T-cell (primary cell): ENCODE measurements at regions not wholly inside any gene's neighbourhood (a gene's known extent, or its start where the extent isn't known, plus 50 kb on each side); places are given as distances from the start of the nearest gene placed in this dataset.
A peak's percentile ranks its signal among the peaks of the same experiment; 100 is the strongest.

Experiments used
- ATAC-seq, 4 experiments: fragments of 200-7000 bp in 3 of 4; fragments of 150-1000 bp in 1 of 4; cut with Tn5 transposase; replicated peaks in 1 of 4; 1 replicate in 3 of 4; 2 replicates in 1 of 4; pipeline ENCODE4 v1.10.0; 2021; ENCODE audit warnings: moderate library complexity in 3 of 4, mild to moderate bottlenecking in 2 of 4, moderate number of reproducible peaks in 1 of 4
- CTCF ChIA-PET, 2 donors: fragments of 300-600 bp; sonication (Branson Sonifier 250); formaldehyde crosslinking; loops; one replicate each; lab custom pipeline; 2022; ENCODE audit warnings: antibody characterized with exemption in 2 of 2; lab: Charles Lee
- POLR2A ChIA-PET, 2 donors: fragments of 300-600 bp; sonication (Branson Sonifier 250); formaldehyde crosslinking; loops; one replicate each; lab custom pipeline; 2022; ENCODE audit warnings: antibody characterized with exemption in 2 of 2; lab: Charles Lee
- DNase-seq, 35 experiments: peaks; one replicate each; pipeline versions ENCODE4 v3.0.0 to v3.0.0-alpha.2; 2013 to 2023
- H3K27ac ChIP-seq: one replicate; pipeline ENCODE4 v1.5.1; 2013; ENCODE audit warnings: low read length
- H3K27me3 ChIP-seq, 2 experiments: replicated peaks in 1 of 2; 1 replicate in 1 of 2; 2 replicates in 1 of 2; pipeline versions ENCODE4 v1.6.1 to v1.7.0; 2013; ENCODE audit warnings: low read length in 1 of 2, mixed read lengths in 1 of 2; ENCODE audit not compliant: control insufficient read depth in 2 of 2, insufficient read depth in 2 of 2; ENCODE audit errors: extremely low read depth in 1 of 2
- H3K36me3 ChIP-seq, 2 donors: 1 replicate in 1 of 2; 2 replicates in 1 of 2; pipeline versions ENCODE4 v1.6.1 to v1.7.0; 2013; ENCODE audit warnings: low read length in 1 of 2; ENCODE audit not compliant: control insufficient read depth in 2 of 2, insufficient read depth in 1 of 2; ENCODE audit errors: extremely low read depth in 1 of 2
- H3K4me1 ChIP-seq, 2 experiments: 1 replicate in 1 of 2; 2 replicates in 1 of 2; pipeline versions ENCODE4 v1.6.1 to v1.7.0; 2013; ENCODE audit warnings: low read length in 2 of 2, mixed read lengths in 1 of 2; ENCODE audit not compliant: insufficient read depth in 2 of 2, control insufficient read depth in 1 of 2; ENCODE audit errors: extremely low read depth in 1 of 2
- H3K4me3 ChIP-seq, 2 donors: 1 replicate in 1 of 2; 2 replicates in 1 of 2; pipeline versions ENCODE4 v1.5.1 to v1.7.0; 2013; ENCODE audit warnings: mild to moderate bottlenecking in 2 of 2, low read length in 1 of 2, moderate library complexity in 1 of 2; ENCODE audit not compliant: control insufficient read depth in 1 of 2; ENCODE audit errors: extremely low read depth in 1 of 2
- H3K9me3 ChIP-seq: 2 replicates; pipeline ENCODE4 v1.7.0; 2013
- H3K27ac Mint-ChIP-seq, 2 donors: one replicate each; pipeline ENCODE4 v1.8.0; 2020 to 2021; ENCODE audit warnings: mild to moderate bottlenecking in 2 of 2, mixed read lengths in 2 of 2
- H3K27me3 Mint-ChIP-seq, 2 donors: one replicate each; pipeline ENCODE4 v1.8.0; 2021 to 2022; ENCODE audit warnings: mixed read lengths in 2 of 2
- H3K36me3 Mint-ChIP-seq: one replicate; pipeline ENCODE4 v1.8.0; 2021; ENCODE audit warnings: mixed read lengths
- H3K4me1 Mint-ChIP-seq, 3 donors: one replicate each; pipeline ENCODE4 v1.8.0; 2020 to 2022; ENCODE audit warnings: mixed read lengths in 3 of 3, mild to moderate bottlenecking in 1 of 3
- H3K4me3 Mint-ChIP-seq, 3 donors: one replicate each; pipeline ENCODE4 v1.8.0; 2020 to 2022; ENCODE audit warnings: mild to moderate bottlenecking in 3 of 3, mixed read lengths in 3 of 3, moderate library complexity in 3 of 3
- H3K9me3 Mint-ChIP-seq, 3 donors: one replicate each; pipeline ENCODE4 v1.8.0; 2020 to 2022; ENCODE audit warnings: mixed read lengths in 3 of 3
- WGBS: methylation state at CpG from one replicate; pipeline ENCODE4 v1.1.5; 2013; ENCODE audit warnings: missing lambda C conversion rate; ENCODE audit not compliant: insufficient coverage; 5-methylcytosine and 5-hydroxymethylcytosine counted together

DNA sequence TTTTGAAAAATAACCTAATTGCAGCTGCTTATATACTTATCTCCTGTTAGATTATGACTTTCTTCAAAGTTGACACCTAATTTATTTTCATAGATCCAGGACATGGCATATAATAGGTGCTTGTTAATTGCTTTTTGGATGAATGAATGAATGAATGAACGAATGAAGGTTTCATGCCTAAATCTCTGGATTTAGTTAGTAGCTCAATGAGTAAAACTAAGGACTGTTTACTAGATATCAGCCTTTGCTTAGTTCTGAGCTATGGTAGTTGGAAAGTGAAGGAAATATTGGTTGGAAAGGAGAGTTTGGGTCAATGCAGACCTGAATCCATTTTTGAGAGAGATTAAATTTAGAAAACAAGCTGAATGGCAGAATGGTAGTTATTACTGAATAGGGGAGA, 160.4 kb upstream of the SGO1 start:
- Histone ChIP-seq H3K36me3 (no peaks in the 10 kb centered on the region), H3K27ac (no peak overlapping the region), H3K4me1 (no peaks in the 10 kb centered on the region), H3K9me3 (no peaks in the 10 kb centered on the region), H3K27me3 (no peaks in the 10 kb centered on the region), H3K4me3 (no peak overlapping the region)
- DNase-seq, result no peak
- Mint-ChIP-seq H3K27ac (no peak overlapping the region), H3K36me3 (peaks cover 3% of the 10 kb centered on the region), H3K9me3 (no peaks in the 10 kb centered on the region), H3K4me1 (no peaks in the 10 kb centered on the region), H3K4me3 (no peak overlapping the region), H3K27me3 (no peaks in the 10 kb centered on the region)
- no peak for ATAC-seq
- ChIA-PET CTCF (interaction anchor here in 1 of 2 donors (0.5 kb wide), 1 partner anchor 267 kb away, joined by 3 read pairs; no protein-coding TSS in a partner anchor), POLR2A (no interaction called here)
- 75% methylated on average over 1 of the region's 1 CpG for WGBS

DNA sequence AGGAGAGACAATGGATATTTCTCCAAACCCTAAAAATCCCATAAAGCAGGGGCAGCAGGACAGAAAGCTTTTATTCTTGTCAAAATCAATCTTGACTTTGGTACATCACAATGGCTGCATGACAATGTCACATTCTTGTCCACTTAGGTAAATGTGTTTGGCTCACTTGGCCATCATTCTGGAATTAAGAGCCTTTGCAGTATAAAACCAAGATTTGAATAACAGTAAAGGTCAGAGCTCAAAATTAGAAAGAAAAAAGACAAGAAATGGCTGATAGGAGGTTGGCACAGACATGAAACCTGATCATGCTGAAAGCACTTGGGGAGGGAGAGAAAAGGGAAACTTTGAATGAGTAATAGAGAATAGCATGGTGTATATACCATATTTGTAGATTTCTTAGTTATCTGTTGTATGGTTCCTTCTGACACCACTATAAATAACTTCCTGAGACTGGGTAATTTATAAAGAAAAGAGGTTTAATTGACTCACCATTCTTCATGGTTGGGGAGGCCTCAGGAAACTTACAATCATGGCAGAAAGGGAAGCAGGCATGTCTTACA, 158.5 kb upstream of the SGO1 start:
- Mint-ChIP-seq H3K27ac (no peak overlapping the region), H3K9me3 (no peaks in the 10 kb centered on the region), H3K36me3 (no peaks in the 10 kb centered on the region), H3K4me3 (no peak overlapping the region), H3K27me3 (no peaks in the 10 kb centered on the region), H3K4me1 (no peaks in the 10 kb centered on the region)
- DNase-seq, result no peak
- ATAC-seq, result no peak
- H3K36me3 ChIP-seq, result no peaks in the 10 kb centered on the region
- no peak overlapping the region for H3K27ac ChIP-seq
- no peaks in the 10 kb centered on the region for H3K27me3 ChIP-seq
- H3K4me1 ChIP-seq, result no peaks in the 10 kb centered on the region
- CTCF ChIA-PET, result interaction anchor here in 1 of 2 donors (0.7 kb wide), 1 partner anchor 94 kb away, joined by 3 read pairs; no protein-coding TSS in a partner anchor
- H3K4me3 ChIP-seq, result no peak overlapping the region
- H3K9me3 ChIP-seq, result no peaks in the 10 kb centered on the region
- POLR2A ChIA-PET, result no interaction called here

DNA sequence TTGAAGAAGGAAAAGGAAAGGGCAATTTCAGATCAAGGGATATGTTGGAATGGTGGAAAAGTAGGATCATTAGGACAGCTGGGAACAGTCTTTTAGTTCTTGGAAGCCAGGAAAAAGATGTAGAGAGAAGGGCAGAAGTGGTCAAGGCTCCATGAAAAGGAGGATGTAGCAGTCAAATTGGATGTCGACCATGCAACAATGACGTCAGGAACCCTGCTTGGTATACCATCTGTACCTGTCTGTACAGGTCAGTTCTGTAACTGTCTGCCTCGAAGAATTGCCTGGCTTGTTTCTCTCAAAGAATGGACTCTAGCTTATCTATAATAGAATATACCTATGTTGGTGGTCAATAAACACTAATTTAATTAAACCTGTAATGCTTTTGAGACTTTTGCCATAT, 157.8 kb upstream of the SGO1 start:
- ChIA-PET CTCF (no interaction called here), POLR2A (interaction anchor here in 1 of 2 donors (0.6 kb wide), 1 partner anchor 42 kb away, joined by 4 read pairs; no protein-coding TSS in a partner anchor)
- Histone ChIP-seq H3K4me3 (no peak overlapping the region), H3K36me3 (no peaks in the 10 kb centered on the region), H3K27me3 (no peaks in the 10 kb centered on the region), H3K27ac (no peak overlapping the region), H3K9me3 (no peaks in the 10 kb centered on the region), H3K4me1 (no peaks in the 10 kb centered on the region)
- H3K27ac Mint-ChIP-seq, result no peak overlapping the region
- ATAC-seq (no peak), DNase-seq (no peak)
- 100% methylated on average over 2 of the region's 3 CpGs for WGBS
- H3K4me3 Mint-ChIP-seq, result no peak overlapping the region
- no peaks in the 10 kb centered on the region for H3K9me3 Mint-ChIP-seq
- H3K36me3 Mint-ChIP-seq, result no peaks in the 10 kb centered on the region
- H3K4me1 Mint-ChIP-seq, result no peaks in the 10 kb centered on the region
- no peaks in the 10 kb centered on the region for H3K27me3 Mint-ChIP-seq

DNA sequence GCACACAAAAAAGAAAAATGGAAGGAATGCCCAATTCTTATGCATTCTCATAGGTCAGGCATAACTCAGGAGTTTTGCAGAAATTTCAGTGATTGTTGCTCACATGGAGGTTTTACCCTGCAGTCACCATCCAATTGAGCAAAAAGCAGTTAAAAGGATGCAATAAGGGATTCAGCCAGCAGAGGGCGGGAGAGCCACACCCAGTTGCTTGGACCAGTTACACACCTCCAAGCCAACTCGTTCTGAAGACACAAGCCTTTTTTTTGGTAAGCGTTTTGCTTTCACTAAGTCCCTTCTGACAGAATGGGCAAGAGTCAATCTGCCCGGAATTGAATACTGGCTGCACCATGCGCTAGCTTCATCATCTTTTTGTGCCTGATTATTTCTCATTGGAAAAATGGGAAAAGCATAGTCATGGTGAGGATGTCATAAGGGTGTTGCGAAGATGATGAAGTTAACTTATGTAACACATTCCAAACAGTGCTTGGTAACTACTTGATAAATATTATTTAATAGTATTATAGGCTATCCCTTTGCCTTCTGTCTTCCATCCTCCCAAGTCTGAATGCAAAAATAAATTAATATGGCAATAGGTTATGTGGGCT, 154.4 kb upstream of the SGO1 start:
- DNase-seq (peak in 31 of 35 experiments; percentile 4 to 68 (median 29)), ATAC-seq (peak; percentile 51 to 64 (median 54))
- Histone ChIP-seq H3K4me3 (no peak overlapping the region), H3K36me3 (no peaks in the 10 kb centered on the region), H3K4me1 (no peaks in the 10 kb centered on the region), H3K27ac (no peak overlapping the region), H3K9me3 (no peaks in the 10 kb centered on the region), H3K27me3 (no peaks in the 10 kb centered on the region)
- ChIA-PET POLR2A (no interaction called here), CTCF (no interaction called here)
- H3K27ac Mint-ChIP-seq, result no peak overlapping the region
- no peaks in the 10 kb centered on the region for H3K36me3 Mint-ChIP-seq
- no peaks in the 10 kb centered on the region for H3K27me3 Mint-ChIP-seq
- H3K9me3 Mint-ChIP-seq, result no peaks in the 10 kb centered on the region
- H3K4me1 Mint-ChIP-seq, result no peaks in the 10 kb centered on the region
- WGBS, result 5% methylated on average over 3 of the region's 6 CpGs
- no peak overlapping the region for H3K4me3 Mint-ChIP-seq

DNA sequence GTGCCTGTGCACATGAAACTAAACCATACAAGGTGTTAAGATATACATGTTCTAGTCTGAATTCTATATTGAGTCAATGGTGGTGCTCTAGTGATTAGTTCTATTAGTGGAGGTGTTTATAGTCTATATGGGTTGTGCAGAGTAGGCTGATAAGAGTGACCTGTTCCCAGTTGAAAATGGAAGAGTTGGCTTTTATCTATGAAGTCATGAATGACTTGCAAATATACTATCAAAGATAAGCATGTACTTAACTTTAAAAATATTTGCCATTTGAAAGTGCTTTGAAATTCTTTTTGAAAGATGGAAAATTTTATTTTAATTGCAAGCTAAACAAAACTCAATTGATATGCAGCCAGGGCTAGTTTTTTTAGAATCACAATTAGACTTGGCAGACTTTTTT, 150.6 kb upstream of the SGO1 start:
- H3K27ac Mint-ChIP-seq, result no peak overlapping the region
- Histone ChIP-seq H3K4me3 (no peak overlapping the region), H3K27ac (no peak overlapping the region), H3K27me3 (no peaks in the 10 kb centered on the region), H3K4me1 (no peaks in the 10 kb centered on the region), H3K36me3 (no peaks in the 10 kb centered on the region), H3K9me3 (no peaks in the 10 kb centered on the region)
- DNase-seq (no peak), ATAC-seq (no peak)
- ChIA-PET POLR2A (no interaction called here), CTCF (no interaction called here)
- H3K36me3 Mint-ChIP-seq, result no peaks in the 10 kb centered on the region
- no peak overlapping the region for H3K4me3 Mint-ChIP-seq
- H3K9me3 Mint-ChIP-seq, result peaks cover 0 to 2% (median 0%) of the 10 kb centered on the region in 3 donors
- no peaks in the 10 kb centered on the region for H3K4me1 Mint-ChIP-seq
- no peaks in the 10 kb centered on the region for H3K27me3 Mint-ChIP-seq

DNA sequence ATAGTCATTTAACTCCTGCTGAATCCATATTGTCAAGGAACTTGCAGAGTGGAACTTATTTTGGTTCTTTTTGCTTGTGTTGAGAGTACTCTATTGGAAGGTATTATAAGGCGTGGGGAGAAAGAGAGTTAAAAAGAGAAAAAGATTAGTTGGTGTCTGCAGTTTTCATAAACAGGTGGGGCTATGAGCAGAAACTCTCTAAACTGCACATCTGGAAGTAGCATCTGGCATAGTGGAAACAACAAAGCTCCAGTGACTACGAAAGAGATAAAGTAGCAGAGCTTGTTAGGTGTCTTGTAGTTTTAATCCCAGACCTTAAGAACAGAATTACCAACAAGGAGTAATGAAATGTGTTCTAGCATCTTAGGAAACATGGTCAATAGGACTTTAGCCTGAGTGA, 148.8 kb upstream of the SGO1 start:
- no peak for ATAC-seq
- no peak overlapping the region for H3K27ac Mint-ChIP-seq

More for the DNA sequence above, 148.8 kb upstream of the SGO1 start:
- H3K4me3 Mint-ChIP-seq, result no peak overlapping the region
- Histone ChIP-seq H3K9me3 (no peaks in the 10 kb centered on the region), H3K27me3 (no peaks in the 10 kb centered on the region), H3K4me1 (no peaks in the 10 kb centered on the region), H3K36me3 (no peaks in the 10 kb centered on the region), H3K27ac (no peak overlapping the region), H3K4me3 (no peak overlapping the region)
- H3K27me3 Mint-ChIP-seq, result no peaks in the 10 kb centered on the region
- H3K36me3 Mint-ChIP-seq, result no peaks in the 10 kb centered on the region
- WGBS, result no CpG with 5 or more reads among the region's 2 CpGs
- peaks cover 0 to 2% (median 0%) of the 10 kb centered on the region in 3 donors for H3K9me3 Mint-ChIP-seq
- ChIA-PET CTCF (no interaction called here), POLR2A (no interaction called here)
- no peak for DNase-seq
- no peaks in the 10 kb centered on the region for H3K4me1 Mint-ChIP-seq
